ENCODE measurements at regions not wholly inside any gene's neighbourhood (a gene's known extent, or its start where the extent isn't known, plus 50 kb on each side); places are given as distances from the start of the nearest gene placed in this dataset.

DNA sequence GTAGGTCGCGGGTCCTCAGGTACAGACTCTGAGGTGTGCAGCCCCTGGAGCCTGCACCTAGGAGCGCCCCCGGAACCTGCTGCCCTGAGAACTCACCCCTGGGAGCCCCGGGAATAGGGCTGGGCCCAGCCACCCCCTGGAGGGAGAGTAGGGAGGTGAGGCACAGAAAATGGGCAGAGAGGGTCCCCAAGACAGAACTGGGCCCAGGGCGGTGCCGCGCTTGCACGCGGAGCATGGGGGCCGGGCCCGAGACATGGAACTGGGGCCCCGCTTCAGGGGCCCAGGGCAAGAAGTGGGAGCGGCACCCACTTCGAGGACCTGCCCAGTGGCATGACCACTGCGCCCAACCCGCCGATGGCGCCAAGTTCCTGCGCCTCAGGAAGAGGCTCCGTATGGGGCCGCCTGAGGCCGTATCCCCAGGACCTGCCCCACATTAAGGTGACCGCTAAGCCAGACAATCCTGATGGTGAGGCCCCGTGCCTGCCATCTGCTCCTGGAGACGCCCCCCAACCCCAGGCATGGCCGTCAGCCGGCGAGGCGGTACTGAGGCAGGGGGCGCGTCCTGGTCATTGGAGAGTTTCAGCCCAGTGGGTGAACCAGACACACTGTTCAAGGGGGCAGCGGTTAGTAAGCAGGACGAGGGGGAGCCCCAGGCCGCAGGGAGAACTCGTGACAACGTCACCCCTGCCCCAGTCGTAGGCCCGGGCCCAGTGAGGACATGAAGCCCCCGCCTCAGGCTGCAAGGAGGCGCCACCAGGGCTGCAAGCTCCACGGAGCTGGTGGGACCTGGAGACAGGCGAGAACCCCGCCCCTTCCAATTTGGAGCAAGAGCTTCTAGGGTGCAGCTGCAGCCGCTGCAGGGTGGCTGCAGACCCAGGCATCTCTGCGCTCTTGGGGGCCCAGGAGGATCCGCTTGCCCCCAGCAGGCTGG lies 89.5 kb upstream of the PUM3 start:
- DNase-seq (ENCODE audit: low spot score) (no peak), ATAC-seq (ENCODE audit: low FRiP score) (no peak)
- TF ChIP-seq, protein P1, sequence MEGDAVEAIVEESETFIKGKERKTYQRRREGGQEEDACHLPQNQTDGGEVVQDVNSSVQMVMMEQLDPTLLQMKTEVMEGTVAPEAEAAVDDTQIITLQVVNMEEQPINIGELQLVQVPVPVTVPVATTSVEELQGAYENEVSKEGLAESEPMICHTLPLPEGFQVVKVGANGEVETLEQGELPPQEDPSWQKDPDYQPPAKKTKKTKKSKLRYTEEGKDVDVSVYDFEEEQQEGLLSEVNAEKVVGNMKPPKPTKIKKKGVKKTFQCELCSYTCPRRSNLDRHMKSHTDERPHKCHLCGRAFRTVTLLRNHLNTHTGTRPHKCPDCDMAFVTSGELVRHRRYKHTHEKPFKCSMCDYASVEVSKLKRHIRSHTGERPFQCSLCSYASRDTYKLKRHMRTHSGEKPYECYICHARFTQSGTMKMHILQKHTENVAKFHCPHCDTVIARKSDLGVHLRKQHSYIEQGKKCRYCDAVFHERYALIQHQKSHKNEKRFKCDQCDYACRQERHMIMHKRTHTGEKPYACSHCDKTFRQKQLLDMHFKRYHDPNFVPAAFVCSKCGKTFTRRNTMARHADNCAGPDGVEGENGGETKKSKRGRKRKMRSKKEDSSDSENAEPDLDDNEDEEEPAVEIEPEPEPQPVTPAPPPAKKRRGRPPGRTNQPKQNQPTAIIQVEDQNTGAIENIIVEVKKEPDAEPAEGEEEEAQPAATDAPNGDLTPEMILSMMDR (IDR thresholded peaks at IDR 0.05), result no peak

GRCh38 chr9:2928411-2928810 lies 84.5 kb upstream of the PUM3 start:
- TF ChIP-seq, protein P1 (IDR thresholded peaks at IDR 0.05), result no peak
- no peak for DNase-seq (ENCODE audit: low spot score)
- no peak for ATAC-seq (ENCODE audit: low FRiP score)

DNA sequence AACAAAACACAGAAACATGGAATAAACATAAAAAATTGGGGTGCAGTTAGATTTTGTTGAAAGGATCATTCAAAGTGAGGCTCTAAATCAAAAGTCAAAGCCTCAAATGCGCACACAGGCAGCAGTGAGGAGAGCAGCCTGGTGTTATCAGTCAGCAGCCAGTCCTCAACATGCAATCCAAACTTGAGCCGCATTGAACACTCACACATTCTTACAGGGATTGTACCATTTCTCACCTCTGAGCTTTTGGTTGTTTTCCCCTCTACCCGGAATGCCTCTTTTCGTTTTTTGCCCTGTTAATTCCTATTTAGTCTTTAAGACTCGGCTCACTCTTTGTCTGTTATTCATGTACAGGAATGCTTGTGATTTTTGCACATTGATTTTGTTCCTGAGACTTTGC lies 81.1 kb upstream of the PUM3 start:
- DNase-seq (ENCODE audit: low spot score) (no peak), ATAC-seq (ENCODE audit: low FRiP score) (no peak)
- TF ChIP-seq, protein P1 (IDR thresholded peaks at IDR 0.05), result no peak

- DNase-seq (ENCODE audit: low spot score) (no peak), ATAC-seq (ENCODE audit: low FRiP score) (no peak)
- TF ChIP-seq, protein P1 (IDR thresholded peaks at IDR 0.05), result no peak
Observed at GRCh38 chr9:2924380-2924768, 80.5 kb upstream of the PUM3 start.

DNA sequence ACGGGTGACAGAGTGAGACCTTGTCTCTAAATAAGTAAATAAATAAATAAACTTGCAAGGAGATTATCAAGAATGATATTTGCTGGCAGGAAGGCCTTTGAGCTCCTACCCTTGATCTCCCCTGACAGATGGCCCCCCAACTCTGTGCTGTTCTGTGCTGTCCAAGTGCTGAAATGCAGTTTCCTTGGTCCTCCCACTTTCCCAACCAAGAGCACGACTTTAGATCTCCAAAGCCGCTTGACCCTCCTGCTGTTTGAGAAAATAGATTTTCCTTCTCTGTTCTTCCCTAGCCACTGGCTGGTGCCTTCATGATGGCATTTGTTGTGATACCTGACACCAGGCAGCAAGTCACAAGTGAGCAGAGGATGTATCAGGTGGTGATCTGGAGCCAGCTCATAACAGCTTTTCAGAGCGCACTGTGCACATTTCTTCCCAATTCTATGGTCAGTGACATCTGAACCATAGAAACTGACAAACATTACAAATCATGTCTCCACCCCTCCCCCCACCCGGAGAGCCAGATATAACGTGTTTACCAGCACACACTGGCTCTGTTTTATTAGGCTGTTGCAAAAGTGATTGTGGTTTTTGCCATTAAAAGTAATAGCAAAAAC lies 80.0 kb upstream of the PUM3 start:
- no peak for ATAC-seq (ENCODE audit: low FRiP score)
- TF ChIP-seq, protein P1 (IDR thresholded peaks at IDR 0.05), result no peak
- no peak for DNase-seq (ENCODE audit: low spot score)

DNA sequence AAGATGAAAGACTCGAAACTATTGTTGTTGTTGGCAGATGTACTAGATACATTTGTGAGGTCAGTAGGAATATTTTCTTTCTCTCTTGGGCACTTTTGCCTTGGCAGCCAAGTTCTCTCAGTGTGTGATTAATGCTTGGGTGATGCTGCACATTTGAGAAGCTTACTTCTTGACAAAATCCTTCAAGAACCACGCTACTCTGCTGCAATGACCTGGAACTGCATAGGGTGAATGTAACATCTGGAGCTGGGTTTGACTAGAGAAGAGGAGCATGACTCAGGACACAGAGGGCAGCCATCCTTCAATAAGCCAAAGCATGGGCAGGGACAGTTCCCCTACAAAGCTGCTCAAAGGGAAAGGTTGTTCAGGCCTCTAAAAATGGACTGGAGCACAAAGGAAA lies 75.5 kb upstream of the PUM3 start:
- TF ChIP-seq, protein P1 (IDR thresholded peaks at IDR 0.05), result no peak
- ATAC-seq (ENCODE audit: low FRiP score), result no peak
- DNase-seq (ENCODE audit: low spot score), result no peak
